Heart right ventricle (tissue), 16 donors: ENCODE measurements at regions not wholly inside any gene's neighbourhood (a gene's known extent, or its start where the extent isn't known, plus 50 kb on each side); places are given as distances from the start of the nearest gene placed in this dataset.

Source experiments
- ATAC-seq, 8 donors: fragments of 200-7000 bp; cut with Tn5 transposase; one replicate each; pipeline ENCODE4 v1.9.1; 2020; ENCODE audit warnings: mild to moderate bottlenecking in 8 of 8, moderate library complexity in 8 of 8, moderate number of reproducible peaks in 1 of 8
- DNase-seq, 2 donors: peaks; one replicate each; pipeline ENCODE4 v3.0.0-alpha.2; 2020
- H3K27ac ChIP-seq, 10 donors: fragments of 200-600 bp; sonication (generic) in 2 of 10; one replicate each; pipeline versions ENCODE4 v1.5.0 to v1.8.0; 2020 to 2022; ENCODE audit warnings: mild to moderate bottlenecking in 3 of 10
- H3K27me3 ChIP-seq, 7 donors: fragments of 200-600 bp; one replicate each; pipeline ENCODE4 v1.8.0; 2021 to 2022; ENCODE audit warnings: mild to moderate bottlenecking in 2 of 7
- H3K36me3 ChIP-seq, 9 donors: fragments of 200-600 bp; sonication (generic) in 1 of 9; one replicate each; pipeline versions ENCODE4 v1.5.0 to v1.8.0; 2020 to 2022; ENCODE audit warnings: mild to moderate bottlenecking in 2 of 9
- H3K4me1 ChIP-seq, 9 donors: fragments of 200-600 bp; sonication (generic) in 1 of 9; one replicate each; pipeline versions ENCODE4 v1.5.0 to v1.8.0; 2020 to 2022; ENCODE audit warnings: mild to moderate bottlenecking in 4 of 9
- H3K4me3 ChIP-seq, 10 donors: fragments of 200-600 bp; sonication (generic) in 2 of 10; one replicate each; pipeline versions ENCODE4 v1.5.0 to v1.8.0; 2020 to 2022; ENCODE audit warnings: mild to moderate bottlenecking in 7 of 10, moderate library complexity in 2 of 10
- H3K9me3 ChIP-seq, 11 donors: fragments of 200-600 bp in 10 of 11; sonication (generic) in 2 of 11; one replicate each; pipeline versions ENCODE4 v1.5.0 to v1.8.0; 2013 to 2022; ENCODE audit warnings: mild to moderate bottlenecking in 2 of 11, control low read depth in 1 of 11, moderate library complexity in 1 of 11
- WGBS, 2 donors: extraction: QIAGEN DNeasy Blood & Tissue Kit; methylation state at CpG; one replicate each; pipeline ENCODE4 v1.1.7; 2013; ENCODE audit warnings: inconsistent platforms in 1 of 2; 5-methylcytosine and 5-hydroxymethylcytosine counted together
- intact Hi-C, 10 donors: fragments of 100-400 bp; cut with DNase I; formaldehyde crosslinking; loops; one replicate each; pipeline versions ENCODE4 v1.11.1 to v1.14.2; 2022
- TF ChIP-seq, protein P1 (sequence below), 9 donors: fragments of 200-600 bp; sonication (generic) in 2 of 9; IDR thresholded peaks; one replicate each; pipeline versions ENCODE4 v1.5.0 to v1.8.0; 2021 to 2022; ENCODE audit warnings: antibody characterized with exemption in 9 of 9, mild to moderate bottlenecking in 5 of 9, moderate library complexity in 1 of 9
- donor health status: Arrhythmogenic right ventricular cardiomyopathy.
- donor health status: ischemic (EF 13 %, LVEDD 7.1; RV severe dilation, severe dysfunction).
- donor health status: healthy with polysubstance abuse.
- donor health status: DM: no; HTN: yes; CAD: no.
- donor health status: DM: no; HTN: no; CAD: no.
- donor health status: ischemic (EF 25% LVEDD 6.9; RV normal size, moderate dysfunction).
- donor health status: ischemic (EF 25% LVEDD 5.7; RV mildly dilated, moderate dysfunction).
- donor health status: healthy.
- donor health status: DM: yes; HTN: yes; CAD: no.
- donor health status: Ischemic cardiomyopathy.
- donor health status: ischemic (EF 35%, LVEDD 5.7; RV mildly dilated, moderate dysfunction).
- donor health status: nonischemic (EF 11% LVEDD 7.7; RV severe dilation, severe dysfunction).
- donor health status: DM: yes; HTN: yes; CAD: no.
- donor health status: PGD.
- donor health status: ischemic (EF 29% LVEDD 5.4; RV normal size, mild dysfunction).
- donor health status: nonischemic (EF 23%, LVEDD 6.1; RV moderate dilation, normal function).

GRCh38 chr12:30200864-30201263 lies 417.1 kb upstream of the TMTC1 start:
- peak overlapping the region in 9 of 10 donors; percentile 16 to 47 (median 39) for H3K4me3 ChIP-seq
- ATAC-seq, result peak in 5 of 8 donors; percentile 27 to 71 (median 45)
- H3K27me3 ChIP-seq, result peaks cover 4 to 46% (median 30%) of the 10 kb centered on the region in 7 donors
- 2 to 3% methylated on average over 20 to 23 of the region's 24 CpGs for WGBS, 2 donors
- H3K4me1 ChIP-seq, result peaks cover 0 to 12% (median 0%) of the 10 kb centered on the region in 9 donors
- no peaks in the 10 kb centered on the region for H3K9me3 ChIP-seq
- TF ChIP-seq, protein P1, sequence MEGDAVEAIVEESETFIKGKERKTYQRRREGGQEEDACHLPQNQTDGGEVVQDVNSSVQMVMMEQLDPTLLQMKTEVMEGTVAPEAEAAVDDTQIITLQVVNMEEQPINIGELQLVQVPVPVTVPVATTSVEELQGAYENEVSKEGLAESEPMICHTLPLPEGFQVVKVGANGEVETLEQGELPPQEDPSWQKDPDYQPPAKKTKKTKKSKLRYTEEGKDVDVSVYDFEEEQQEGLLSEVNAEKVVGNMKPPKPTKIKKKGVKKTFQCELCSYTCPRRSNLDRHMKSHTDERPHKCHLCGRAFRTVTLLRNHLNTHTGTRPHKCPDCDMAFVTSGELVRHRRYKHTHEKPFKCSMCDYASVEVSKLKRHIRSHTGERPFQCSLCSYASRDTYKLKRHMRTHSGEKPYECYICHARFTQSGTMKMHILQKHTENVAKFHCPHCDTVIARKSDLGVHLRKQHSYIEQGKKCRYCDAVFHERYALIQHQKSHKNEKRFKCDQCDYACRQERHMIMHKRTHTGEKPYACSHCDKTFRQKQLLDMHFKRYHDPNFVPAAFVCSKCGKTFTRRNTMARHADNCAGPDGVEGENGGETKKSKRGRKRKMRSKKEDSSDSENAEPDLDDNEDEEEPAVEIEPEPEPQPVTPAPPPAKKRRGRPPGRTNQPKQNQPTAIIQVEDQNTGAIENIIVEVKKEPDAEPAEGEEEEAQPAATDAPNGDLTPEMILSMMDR (IDR thresholded peaks at IDR 0.05), result no peak
- no peak overlapping the region for H3K27ac ChIP-seq
- H3K36me3 ChIP-seq, result no peaks in the 10 kb centered on the region
- no peak for DNase-seq
- intact Hi-C loops, result no loop called here

GRCh38 chr12:30197392-30198057 lies 413.8 kb upstream of the TMTC1 start:
- Histone ChIP-seq H3K27ac (no peak overlapping the region), H3K9me3 (no peaks in the 10 kb centered on the region), H3K4me1 (peaks cover 0 to 12% (median 0%) of the 10 kb centered on the region in 9 donors), H3K36me3 (no peaks in the 10 kb centered on the region), H3K27me3 (peaks cover 4 to 47% (median 27%) of the 10 kb centered on the region in 7 donors), H3K4me3 (no peak overlapping the region)
- TF ChIP-seq, protein P1 (IDR thresholded peaks at IDR 0.05), result no peak
- WGBS, 2 donors, result 77 to 79% methylated on average over 6 of the region's 6 CpGs
- intact Hi-C loops, result loop anchor here in 1 of 10 donors (10.0 kb wide), 1 partner anchor 403 kb away; no protein-coding TSS in a partner anchor
- DNase-seq, result no peak
- no peak for ATAC-seq

DNA sequence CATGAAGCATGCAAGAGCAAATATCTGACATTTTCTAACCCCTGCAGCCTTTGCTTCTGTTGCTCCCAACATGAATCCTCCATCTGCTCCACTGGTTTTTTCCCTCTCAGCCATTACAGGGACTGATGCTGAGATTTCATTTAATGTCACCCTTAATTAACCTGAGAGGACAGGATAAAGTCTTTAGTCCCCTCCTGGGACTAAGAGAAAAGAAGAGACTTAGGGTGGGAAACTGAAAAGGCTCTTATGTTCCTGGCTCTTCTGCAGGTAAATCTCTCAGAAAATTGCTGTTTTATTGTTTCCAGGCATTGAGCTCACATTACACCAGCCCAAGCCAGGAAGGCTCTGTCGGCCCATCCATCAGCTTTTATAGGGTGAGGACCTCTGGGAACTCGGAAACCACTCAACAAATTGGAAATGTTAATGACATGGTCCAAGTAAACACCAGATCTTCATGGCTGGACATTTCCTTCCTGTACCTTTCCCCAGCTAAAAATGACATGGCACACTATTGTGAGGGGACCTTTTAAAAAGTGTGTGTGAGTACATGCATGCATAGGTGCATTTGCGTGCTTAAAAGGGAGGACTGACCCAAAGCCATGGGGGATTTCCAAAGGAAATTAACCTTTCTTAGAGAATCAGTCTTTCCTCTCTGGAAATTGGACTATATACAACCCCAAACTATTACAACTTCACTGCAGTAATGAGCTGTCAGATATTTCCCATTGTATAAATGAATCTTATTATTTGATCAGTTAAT lies 408.1 kb upstream of the TMTC1 start:
- 72 to 74% methylated on average over 3 of the region's 3 CpGs for WGBS, 2 donors
- intact Hi-C loops, result loop anchor here in 1 of 10 donors (10.0 kb wide), 1 partner anchor 397 kb away; no protein-coding TSS in a partner anchor

More for the DNA sequence above, 408.1 kb upstream of the TMTC1 start:
- no peak for DNase-seq
- Histone ChIP-seq H3K36me3 (no peaks in the 10 kb centered on the region), H3K27ac (no peak overlapping the region), H3K9me3 (no peaks in the 10 kb centered on the region), H3K4me1 (no peaks in the 10 kb centered on the region), H3K27me3 (peaks cover 0 to 17% (median 5%) of the 10 kb centered on the region in 7 donors), H3K4me3 (no peak overlapping the region)
- TF ChIP-seq, protein P1 (IDR thresholded peaks at IDR 0.05), result no peak
- ATAC-seq, result no peak
